AG10803 (cell line): ENCODE measurements at regions not wholly inside any gene's neighbourhood (a gene's known extent, or its start where the extent isn't known, plus 50 kb on each side); places are given as distances from the start of the nearest gene placed in this dataset.
"Not testable (repeated sequence)": the region's sequence is repeated elsewhere in the genome, so short reads cannot be mapped to it uniquely, and the experiment has no call there.

ENCODE experiments used
- DNase-seq: peaks from one replicate; pipeline ENCODE4 v3.0.0; 2010; ENCODE audit warnings: low read depth
- H3K4me3 ChIP-seq: 2 replicates; pipeline ENCODE4 v1.5.1; 2011; ENCODE audit warnings: mild to moderate bottlenecking, low read length, control low read depth
- CTCF ChIP-seq: conservative IDR thresholded peaks from 2 replicates; pipeline ENCODE4 v1.5.1; 2011; ENCODE audit warnings: mild to moderate bottlenecking, low read length, control low read depth, inconsistent platforms

- TF ChIP-seq CTCF: no peak
- no peak overlapping the region for H3K4me3 ChIP-seq
- DNase-seq: no peak
These were observed 440.1 kb upstream of the ADGRB3 start for GRCh38 chr6:68194846-68195478.

- no peak for DNase-seq
- H3K4me3 ChIP-seq: no peak overlapping the region
- no peak for TF ChIP-seq CTCF
These were observed 442.1 kb upstream of the ADGRB3 start for GRCh38 chr6:68192988-68193387.

GRCh38 chr6:68189217-68189815 lies 445.8 kb upstream of the ADGRB3 start:
- DNase-seq: no peak
- H3K4me3 ChIP-seq: no peak overlapping the region
- TF ChIP-seq CTCF: no peak

GRCh38 chr6:68186870-68187269 lies 448.2 kb upstream of the ADGRB3 start:
- no peak for TF ChIP-seq CTCF
- no peak overlapping the region for H3K4me3 ChIP-seq
- no peak for DNase-seq

- DNase-seq: no peak
- no peak overlapping the region for H3K4me3 ChIP-seq
- no peak for TF ChIP-seq CTCF
These were observed 452.7 kb upstream of the ADGRB3 start for GRCh38 chr6:68182386-68182785.

GRCh38 chr6:68181027-68181426 lies 454.1 kb upstream of the ADGRB3 start:
- H3K4me3 ChIP-seq, DNase-seq: not testable (repeated sequence)

GRCh38 chr6:68173616-68174015 lies 461.5 kb upstream of the ADGRB3 start:
- DNase-seq: no peak
- no peak overlapping the region for H3K4me3 ChIP-seq
- no peak for TF ChIP-seq CTCF
